T-helper 22 cell (primary cell): ENCODE measurements at regions not wholly inside any gene's neighbourhood (a gene's known extent, or its start where the extent isn't known, plus 50 kb on each side); places are given as distances from the start of the nearest gene placed in this dataset.
"Not testable (repeated sequence)": the region's sequence is repeated elsewhere in the genome, so short reads cannot be mapped to it uniquely, and the experiment has no call there.

Source experiments
- DNase-seq: peaks from one replicate; pipeline ENCODE4 v3.0.0-alpha.2; 2020; ENCODE audit warnings: low read depth

- DNase-seq: not testable (repeated sequence)
Observed at GRCh38 chr17:45586651-45586934, 96.1 kb upstream of the PLEKHM1 start.

- DNase-seq: peak; percentile 50
Observed at GRCh38 chr17:45592433-45592923, 102.0 kb upstream of the PLEKHM1 start.

DNA sequence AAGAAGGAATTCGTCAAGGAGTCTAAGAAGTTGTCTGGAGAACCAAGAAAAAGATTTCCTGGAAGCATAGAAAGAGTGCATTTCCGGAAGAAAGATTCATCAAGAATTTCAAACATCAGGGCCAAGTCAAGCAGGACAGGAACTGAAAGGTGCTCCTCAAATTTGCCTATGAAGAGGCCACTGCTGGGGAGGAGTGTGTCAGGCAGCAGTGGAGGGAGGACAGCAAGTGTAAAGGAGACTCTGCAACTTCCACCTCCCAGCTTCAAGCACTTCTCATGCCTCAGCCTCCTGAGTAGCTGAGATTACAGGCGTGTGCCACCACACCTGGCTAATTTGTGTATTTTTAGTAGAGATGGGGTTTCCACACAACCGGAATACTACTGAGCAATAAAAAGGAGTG is 105.8 kb upstream of the PLEKHM1 start:
- not testable (repeated sequence) for DNase-seq

- DNase-seq: not testable (repeated sequence)
Observed at GRCh38 chr17:45600052-45601012, 109.8 kb upstream of the PLEKHM1 start.

DNA sequence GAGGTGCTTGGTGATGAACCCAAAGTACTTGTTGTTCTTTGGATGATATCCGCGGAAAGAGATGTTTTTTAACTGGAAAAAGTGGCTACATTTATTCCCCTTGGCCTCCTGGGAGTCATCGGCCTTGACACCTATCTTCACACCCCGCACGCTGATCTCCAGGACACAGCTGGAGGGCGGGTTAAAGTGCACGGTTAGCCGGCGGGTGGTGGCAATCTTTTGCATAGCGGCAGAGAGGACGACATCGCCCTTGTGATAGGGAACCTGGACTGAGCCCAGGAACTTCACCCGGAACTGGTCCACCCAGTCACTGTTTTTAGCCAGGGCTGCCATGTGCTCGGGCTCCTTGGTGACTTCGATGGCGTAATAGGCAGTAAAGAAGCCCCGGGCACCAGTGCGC is 110.5 kb upstream of the PLEKHM1 start:
- not testable (repeated sequence) for DNase-seq

- DNase-seq: not testable (repeated sequence)
Observed at GRCh38 chr17:45601605-45602539, 111.4 kb upstream of the PLEKHM1 start.

- DNase-seq: not testable (repeated sequence)
Observed at GRCh38 chr17:45605751-45606150, 115.2 kb upstream of the PLEKHM1 start.

DNA sequence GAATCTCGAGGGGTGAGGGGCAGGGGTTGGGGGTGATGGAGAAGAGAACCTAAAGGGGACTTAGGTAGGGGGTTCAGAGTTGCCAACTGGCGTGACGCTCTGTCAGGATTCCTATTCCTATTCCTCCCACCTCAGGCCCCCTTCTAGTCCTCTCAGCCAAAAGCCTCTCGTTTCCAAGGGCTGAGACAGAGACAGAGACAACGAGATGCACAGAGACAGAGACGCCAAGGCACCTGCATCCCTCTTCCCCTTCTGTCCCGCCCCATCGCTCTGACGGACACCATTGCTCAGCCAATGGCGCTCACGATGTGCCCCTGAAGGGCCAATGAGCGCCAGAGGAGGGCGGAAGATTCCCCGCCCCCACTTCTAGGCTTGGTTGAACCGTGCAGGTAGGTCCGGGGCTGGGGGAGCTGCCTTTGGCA is 129.5 kb upstream of the PLEKHM1 start:
- DNase-seq: peak; percentile 74

DNA sequence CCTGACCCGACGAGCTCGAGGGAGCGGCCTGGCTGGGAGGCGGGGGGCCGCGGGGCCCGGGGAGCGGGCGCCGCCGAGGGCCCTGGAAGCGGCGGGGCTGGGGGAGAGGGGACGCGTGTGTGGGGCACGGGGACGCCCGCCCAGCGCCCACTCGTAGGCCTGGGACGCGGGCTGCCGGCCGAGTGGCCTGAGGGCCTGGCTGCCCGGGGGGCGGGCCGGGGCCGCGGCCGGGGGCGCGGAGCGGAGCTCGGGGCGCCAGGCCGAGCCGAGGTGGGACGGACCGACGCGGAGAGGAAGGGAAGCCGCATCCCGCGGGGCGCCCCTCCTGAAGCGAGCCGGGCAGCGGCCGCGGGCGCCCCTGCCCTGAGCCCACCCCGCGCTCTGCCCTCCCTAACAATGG is 129.9 kb upstream of the PLEKHM1 start:
- peak; percentile 9 for DNase-seq

- not testable (repeated sequence) for DNase-seq
Observed at GRCh38 chr17:45621087-45621486, 130.6 kb upstream of the PLEKHM1 start.

DNA sequence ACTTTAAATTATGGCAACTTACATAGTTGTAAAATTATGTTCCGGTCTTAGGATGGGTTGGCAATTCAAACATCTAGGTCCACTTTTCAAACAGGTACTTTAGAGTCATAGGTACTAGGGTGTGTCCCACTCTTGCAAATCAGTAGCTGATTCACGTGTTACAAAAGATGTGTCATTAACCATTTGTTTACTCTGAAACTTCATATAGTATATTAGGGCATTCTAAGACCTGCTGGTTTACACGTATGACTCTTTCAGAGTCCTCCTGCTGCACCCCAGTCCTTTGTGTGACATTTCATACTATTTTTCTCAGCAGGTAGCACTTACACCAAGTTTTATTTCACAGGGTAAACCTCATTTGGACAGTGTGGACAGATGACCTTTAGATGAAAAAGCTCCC is 131.8 kb upstream of the PLEKHM1 start:
- DNase-seq: not testable (repeated sequence)

- DNase-seq: no peak
Observed at GRCh38 chr17:45628019-45628418, 137.5 kb upstream of the PLEKHM1 start.

DNA sequence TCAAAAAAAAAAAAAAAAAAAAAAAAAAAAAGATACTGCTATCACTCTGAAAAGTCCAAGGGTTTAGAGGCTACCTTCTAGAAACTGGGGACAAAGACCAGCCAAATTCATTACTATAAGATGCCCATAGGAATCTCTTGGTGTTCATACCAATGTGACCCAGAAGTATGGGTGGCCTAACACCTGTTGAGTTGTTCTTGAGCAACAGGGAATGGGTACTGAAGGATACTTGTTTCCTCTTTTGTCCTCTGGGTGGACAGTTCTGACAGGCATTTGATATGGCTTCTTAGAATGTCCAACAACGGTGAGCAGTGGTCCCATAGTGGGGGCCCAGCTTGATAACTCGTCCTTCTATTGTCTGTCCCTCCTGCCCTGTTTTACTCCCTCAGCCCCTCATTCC is 141.4 kb upstream of the PLEKHM1 start:
- no peak for DNase-seq

DNA sequence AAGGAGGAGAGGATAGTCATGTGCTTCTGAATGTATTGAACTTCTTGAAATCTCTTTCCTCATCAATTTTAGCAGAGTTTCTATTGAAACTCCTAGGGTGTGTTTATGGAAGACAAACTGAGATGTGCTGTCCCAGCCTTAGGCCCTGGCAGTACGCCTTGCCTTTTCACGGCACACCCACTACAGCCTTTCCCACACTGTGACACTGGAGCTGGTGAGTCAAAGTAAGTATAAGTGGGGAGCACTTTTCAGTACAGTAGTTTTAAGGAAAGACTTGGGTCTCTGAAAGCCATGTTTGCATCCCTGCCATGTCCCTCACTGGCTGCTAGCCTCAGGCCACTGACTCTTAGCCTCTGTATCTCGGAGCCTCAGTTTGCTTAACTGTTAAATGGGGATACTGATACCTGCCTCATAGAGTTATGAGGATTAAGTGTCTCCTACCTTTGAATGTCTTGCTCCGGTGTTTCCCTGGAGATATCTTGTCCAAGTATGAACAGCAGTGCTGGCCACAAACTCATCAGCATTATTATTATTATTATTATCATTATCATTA is 144.7 kb upstream of the CRHR1 start:
- no peak for DNase-seq

- peak; percentile 36 for DNase-seq
Observed at GRCh38 chr17:45640141-45640850, 143.8 kb upstream of the CRHR1 start.

- no peak for DNase-seq
Observed at GRCh38 chr17:45641541-45641940, 142.6 kb upstream of the CRHR1 start.

DNA sequence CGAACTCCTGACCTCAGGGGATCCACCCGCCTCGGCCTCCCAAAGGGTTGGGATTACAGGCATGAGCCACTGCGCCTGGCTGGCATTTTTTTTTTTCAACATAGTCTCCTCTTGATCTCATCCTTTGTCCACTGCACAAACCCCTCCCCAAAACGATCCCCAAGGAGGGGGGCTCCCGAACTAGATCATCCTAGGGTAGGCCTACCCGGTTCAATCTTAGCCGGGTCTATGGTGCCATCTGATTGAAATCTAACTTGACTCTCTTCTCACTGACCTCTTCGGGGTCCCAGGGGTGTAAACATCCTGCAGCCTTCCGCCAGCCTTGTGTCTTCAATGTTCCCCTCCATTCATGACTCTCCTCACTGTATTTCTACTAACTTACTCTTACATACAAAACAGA is 140.5 kb upstream of the CRHR1 start:
- DNase-seq: no peak

DNA sequence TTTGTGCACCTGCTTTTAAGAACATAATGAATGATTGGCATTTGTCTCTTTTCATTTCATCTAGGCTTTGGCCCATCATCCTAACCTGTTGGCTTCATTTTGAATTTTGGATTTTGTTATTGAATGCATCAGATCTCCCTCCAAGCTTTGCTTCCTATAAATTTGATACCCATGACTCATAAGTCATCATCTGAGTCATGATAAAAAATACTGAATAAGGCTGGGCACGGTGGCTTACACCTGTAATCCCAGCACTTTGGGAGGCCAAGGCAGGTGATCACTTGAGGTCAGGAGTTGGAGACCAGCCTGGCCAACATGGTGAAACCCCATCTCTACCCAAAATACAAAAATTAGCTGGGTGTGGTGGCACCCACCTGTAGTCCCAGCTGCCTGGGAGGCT is 139.5 kb upstream of the CRHR1 start:
- DNase-seq: not testable (repeated sequence)

- DNase-seq: no peak
Observed at GRCh38 chr17:45645330-45645729, 138.8 kb upstream of the CRHR1 start.

DNA sequence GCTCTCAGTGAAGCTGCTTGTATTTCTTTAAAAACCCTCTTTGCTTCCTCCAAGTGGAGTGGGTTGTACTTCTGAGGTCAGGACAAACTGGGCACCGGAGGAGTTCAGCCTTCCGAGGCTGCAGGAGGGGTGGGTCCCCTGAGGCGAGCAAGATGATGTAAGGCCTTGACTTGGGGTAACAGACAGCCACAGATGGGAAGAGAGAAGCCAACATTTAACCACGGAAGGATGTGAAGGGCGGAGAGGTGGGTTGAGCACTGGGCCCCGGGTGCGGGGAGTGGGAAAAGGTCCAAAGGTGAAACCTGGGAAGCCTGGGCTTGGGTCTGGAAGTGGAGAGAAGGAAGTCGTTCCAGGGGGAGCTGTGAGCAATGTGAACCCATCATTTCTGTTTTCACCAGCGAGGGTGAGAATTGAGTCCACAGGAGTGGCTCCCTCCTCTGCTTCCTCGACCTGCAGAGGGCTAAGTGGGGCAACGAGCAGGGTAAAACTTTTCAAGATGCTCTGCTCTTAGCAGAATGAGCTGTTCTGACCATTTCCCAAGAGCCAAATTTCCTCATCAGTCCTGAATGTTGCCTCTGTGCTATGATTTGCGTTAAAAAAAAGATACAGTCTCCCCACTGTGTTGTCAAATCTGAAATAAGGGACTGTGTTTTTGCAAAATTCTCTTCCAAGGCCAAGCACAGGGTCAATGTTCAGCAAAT is 137.7 kb upstream of the CRHR1 start:
- DNase-seq: no peak

GRCh38 chr17:45648642-45649041 is 135.5 kb upstream of the CRHR1 start:
- no peak for DNase-seq
